HepG2 (cell line): ENCODE measurements at regions not wholly inside any gene's neighbourhood (a gene's known extent, or its start where the extent isn't known, plus 50 kb on each side); places are given as distances from the start of the nearest gene placed in this dataset.

Experiments used
- ATAC-seq: fragments of 200-7000 bp; cut with Tn5 transposase; 3 replicates; pipeline ENCODE4 v1.9.1; 2020; ENCODE audit warnings: mild to moderate bottlenecking, moderate library complexity
- BruUV-seq: library from RNA; stranded (reverse); fragments of 400-500 nt; replicated peaks from 2 replicates; lab custom pipeline; 2021; lab: Mats Ljungman, UMichigan
- CTCF ChIA-PET: fragments of 300-600 bp; formaldehyde crosslinking; extraction: SDS; loops from one replicate; lab custom pipeline; 2021; ENCODE audit warnings: low total read pairs, inconsistent platforms, low intra/inter-chr PET ratio; lab: Yijun Ruan, JAX
- POLR2A ChIA-PET: fragments of 350-600 bp; sonication (Branson Sonifier 250); formaldehyde crosslinking; loops from one replicate; lab custom pipeline; 2020; ENCODE audit warnings: antibody characterized with exemption, inconsistent platforms; lab: Yijun Ruan, JAX
- DNase-seq: peaks from one replicate; pipeline ENCODE4 v3.0.0-alpha.2; 2015; ENCODE audit warnings: low spot score
- FAIRE-seq: peaks from 3 replicates; lab custom pipeline; 2011; peaks lifted over from hg19 to GRCh38; lab: Jason Lieb, UNC
- H2AFZ ChIP-seq: one replicate; pipeline ENCODE4 v1.6.1; 2011; ENCODE audit warnings: low read length, inconsistent platforms
- H3K27ac ChIP-seq: fragments of 300-600 bp; 3 replicates; pipeline ENCODE4 v1.8.0; 2011; ENCODE audit warnings: mixed run types, mild to moderate bottlenecking, mixed read lengths, low read length, inconsistent platforms; ENCODE audit not compliant: insufficient read depth; ENCODE audit errors: extremely low read length
- H3K27me3 ChIP-seq, 2 experiments: fragments of 200-600 bp in 1 of 2; 2 replicates in 1 of 2; 3 replicates in 1 of 2; pipeline versions ENCODE4 v1.6.0 to v1.8.0; 2011; ENCODE audit warnings: low read length in 2 of 2, mild to moderate bottlenecking in 2 of 2, moderate library complexity in 2 of 2, inconsistent platforms in 1 of 2; ENCODE audit not compliant: insufficient read depth in 2 of 2, control insufficient read depth in 1 of 2
- H3K36me3 ChIP-seq, 2 experiments: fragments of 200-600 bp in 1 of 2; replicated peaks in 1 of 2; 2 replicates in 1 of 2; 3 replicates in 1 of 2; pipeline versions ENCODE4 v1.5.1 to v1.8.0; 2011; ENCODE audit warnings: low read length in 2 of 2, inconsistent platforms in 1 of 2; ENCODE audit not compliant: insufficient read depth in 2 of 2, control insufficient read depth in 1 of 2
- H3K4me1 ChIP-seq: 2 replicates; pipeline ENCODE4 v1.5.1; 2012; ENCODE audit warnings: low read length, inconsistent platforms; ENCODE audit not compliant: insufficient read depth
- H3K4me2 ChIP-seq: 2 replicates; pipeline ENCODE4 v1.6.0; 2011; ENCODE audit warnings: low read depth, low read length, inconsistent platforms
- H3K4me3 ChIP-seq, 3 experiments: fragments of 200-600 bp in 1 of 3; sonication (generic), shearing (Covaris generic) in 1 of 3; replicated peaks in 1 of 3; 2 replicates each; pipeline ENCODE4 v1.5.1; 2011 to 2016; ENCODE audit warnings: low read length in 3 of 3, inconsistent platforms in 2 of 3, low read depth in 2 of 3, mild to moderate bottlenecking in 2 of 3, control low read depth in 1 of 3, mixed read lengths in 1 of 3; ENCODE audit not compliant: insufficient read depth in 1 of 3
- H3K79me2 ChIP-seq: one replicate; pipeline ENCODE4 v1.6.1; 2011; ENCODE audit warnings: low read length, inconsistent platforms; ENCODE audit not compliant: insufficient read depth
- H3K9ac ChIP-seq: 2 replicates; pipeline ENCODE4 v1.6.0; 2011; ENCODE audit warnings: mild to moderate bottlenecking, low read depth, low read length, inconsistent platforms; ENCODE audit not compliant: insufficient read depth
- H3K9me3 ChIP-seq: 2 replicates; pipeline ENCODE4 v1.5.1; 2012; ENCODE audit warnings: mild to moderate bottlenecking, low read length
- H4K20me1 ChIP-seq: 2 replicates; pipeline ENCODE4 v1.6.0; 2011; ENCODE audit warnings: inconsistent platforms, mild to moderate bottlenecking, low read length, moderate library complexity; ENCODE audit not compliant: insufficient read depth
- CSRNP2 ChIP-seq: sonication (generic); formaldehyde crosslinking; conservative IDR thresholded peaks from 2 replicates; pipeline ENCODE4 v1.8.0; 2022; ENCODE audit warnings: low read depth, missing genetic modification reagents
- TBL1XR1 ChIP-seq: fragments of 150-350 bp; IDR thresholded peaks from 2 replicates; pipeline ENCODE4 v1.6.1; 2014; ENCODE audit warnings: borderline replicate concordance, low read length; ENCODE audit not compliant: partially characterized antibody
- TSC22D2 ChIP-seq: sonication (generic); formaldehyde crosslinking; IDR thresholded peaks from 2 replicates; pipeline ENCODE4 v1.5.1; 2020; ENCODE audit warnings: missing genetic modification reagents, mild to moderate bottlenecking, borderline replicate concordance
- YY1 ChIP-seq: IDR thresholded peaks from 2 replicates; pipeline ENCODE4 v1.6.1; 2011; ENCODE audit warnings: low read length, low read depth, moderate library complexity, mild to moderate bottlenecking; ENCODE audit not compliant: insufficient read depth, insufficient replicate concordance
- ZBTB1 ChIP-seq: sonication (generic); formaldehyde crosslinking; IDR thresholded peaks from 2 replicates; pipeline ENCODE4 v1.4.0; 2020; ENCODE audit warnings: missing genetic modification reagents, borderline replicate concordance
- ZC3H4 ChIP-seq: sonication (generic); formaldehyde crosslinking; IDR thresholded peaks from 2 replicates; pipeline ENCODE4 v1.4.0; 2020; ENCODE audit warnings: missing genetic modification reagents, borderline replicate concordance
- ZFP1 ChIP-seq: IDR thresholded peaks from 2 replicates; pipeline ENCODE4 v1.6.1; 2016
- ZNF121 ChIP-seq: sonication (generic); formaldehyde crosslinking; IDR thresholded peaks from 2 replicates; pipeline ENCODE4 v1.5.0; 2020; ENCODE audit warnings: mild to moderate bottlenecking, missing genetic modification reagents
- WGBS: methylation state at CpG from one replicate; pipeline ENCODE4 v1.1.6; 2017; ENCODE audit warnings: low lambda C conversion rate; 5-methylcytosine and 5-hydroxymethylcytosine counted together
- in situ Hi-C: cut with HindIII; loops from 2 replicates; pipeline ENCODE4 v1.10.0; 2017; ENCODE audit warnings: low pct_unique_long_range_greater_than_20kb; ENCODE audit not compliant: extremely low pct_ligation_motif_present
- intact Hi-C: fragments of 100-400 bp; cut with micrococcal nuclease; formaldehyde crosslinking; loops from one replicate; pipeline ENCODE4 v1.10.0; 2022; ENCODE audit not compliant: unreplicated experiment

DNA sequence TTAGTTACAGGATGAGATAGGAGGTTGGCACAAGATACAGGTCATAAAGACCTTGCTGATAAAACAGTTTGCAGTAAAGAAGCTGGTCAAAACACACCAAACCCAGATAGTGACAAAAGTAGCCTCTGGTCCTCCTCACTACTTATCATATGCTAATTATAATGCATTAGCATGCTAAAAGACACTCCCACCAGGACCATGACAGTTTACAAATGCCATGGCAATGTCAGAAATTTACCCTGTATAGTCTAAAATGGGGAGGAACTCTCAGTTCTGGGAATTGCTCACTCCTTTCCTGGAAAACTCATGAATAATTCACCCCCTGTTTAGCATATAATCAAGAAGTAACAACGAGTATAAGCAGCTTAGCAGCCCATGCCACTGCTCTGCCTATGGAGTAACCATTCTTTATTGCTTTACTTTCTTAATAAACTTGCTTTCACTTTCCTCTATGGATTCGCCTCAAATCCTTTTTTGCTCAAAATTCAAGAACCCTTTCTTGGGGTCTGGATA lies 1254.4 kb downstream of the PCDH7 start:
- Histone ChIP-seq H3K4me3 (no peak overlapping the region), H3K79me2 (no peaks in the 10 kb centered on the region), H4K20me1 (no peaks in the 10 kb centered on the region), H3K9me3 (peaks cover 11% of the 10 kb centered on the region; the same call in 1 of the 2 replicates), H3K36me3 (no peaks in the 10 kb centered on the region), H3K4me1 (no peaks in the 10 kb centered on the region), H3K9ac (no peak overlapping the region), H3K27me3 (no peaks in the 10 kb centered on the region), H3K4me2 (no peak overlapping the region), H3K27ac (no peak overlapping the region), H2AFZ (no peak overlapping the region)
- in situ Hi-C loops (no loop called here), intact Hi-C loops (no loop called here)
- DNase-seq (no peak), FAIRE-seq (no peak), ATAC-seq (no peak)
- TF ChIP-seq TBL1XR1 (no peak), ZNF121 (CRISPR knock-in tag) (no peak), YY1 (no peak), TSC22D2 (CRISPR knock-in tag) (no peak)
- WGBS: 0% methylated on average over 2 of the region's 2 CpGs
- POLR2A ChIA-PET: no interaction called here
- CTCF ChIA-PET: no interaction called here
- no TSS peak for BruUV-seq

DNA sequence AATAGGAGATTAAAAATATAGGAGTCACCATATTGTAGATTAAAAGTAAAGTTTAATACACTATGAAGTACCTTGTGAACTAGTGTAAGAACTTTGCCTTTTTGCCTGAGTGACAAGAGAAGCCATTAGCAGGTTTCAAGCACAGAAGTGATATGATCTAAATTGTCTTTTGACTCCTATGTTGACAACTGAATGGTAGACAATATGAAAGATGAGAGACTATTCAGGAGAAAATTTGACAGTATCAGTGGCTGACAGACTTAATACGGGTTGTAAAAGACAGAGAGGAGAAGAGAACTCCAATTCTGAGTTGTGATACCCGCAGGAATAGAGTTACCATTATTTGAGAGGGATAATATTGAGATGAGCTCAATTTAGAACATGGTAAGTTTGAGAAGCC lies 1259.8 kb downstream of the PCDH7 start:
- H4K20me1 ChIP-seq: no peaks in the 10 kb centered on the region
- H3K4me1 ChIP-seq: no peaks in the 10 kb centered on the region
- intact Hi-C loops (no loop called here), in situ Hi-C loops (no loop called here)
- no peak overlapping the region for H3K9ac ChIP-seq
- ATAC-seq: no peak
- no peaks in the 10 kb centered on the region for H3K27me3 ChIP-seq
- BruUV-seq: no TSS peak
- no peaks in the 10 kb centered on the region for H3K36me3 ChIP-seq
- no peak overlapping the region for H3K27ac ChIP-seq
- no peak for FAIRE-seq
- no peak overlapping the region for H3K4me2 ChIP-seq
- H2AFZ ChIP-seq: no peak overlapping the region
- no peak overlapping the region for H3K4me3 ChIP-seq
- H3K9me3 ChIP-seq: peaks cover 9% of the 10 kb centered on the region; the same call in 1 of the 2 replicates
- WGBS: 2% methylated on average over 2 of the region's 2 CpGs
- TF ChIP-seq ZFP1: no peak
- no peak for TF ChIP-seq ZC3H4 (CRISPR knock-in tag)
- TF ChIP-seq CSRNP2 (CRISPR knock-in tag): no peak
- TF ChIP-seq ZBTB1 (CRISPR knock-in tag): no peak
- ChIA-PET CTCF (no interaction called here), POLR2A (no interaction called here)
- no peaks in the 10 kb centered on the region for H3K79me2 ChIP-seq
- DNase-seq: no peak
